ENCODE measurements at regions not wholly inside any gene's neighbourhood (a gene's known extent, or its start where the extent isn't known, plus 50 kb on each side); places are given as distances from the start of the nearest gene placed in this dataset.

GRCh38 chr12:40551466-40551865 is 140.8 kb upstream of the CNTN1 start:
- no peak for FAIRE-seq

DNA sequence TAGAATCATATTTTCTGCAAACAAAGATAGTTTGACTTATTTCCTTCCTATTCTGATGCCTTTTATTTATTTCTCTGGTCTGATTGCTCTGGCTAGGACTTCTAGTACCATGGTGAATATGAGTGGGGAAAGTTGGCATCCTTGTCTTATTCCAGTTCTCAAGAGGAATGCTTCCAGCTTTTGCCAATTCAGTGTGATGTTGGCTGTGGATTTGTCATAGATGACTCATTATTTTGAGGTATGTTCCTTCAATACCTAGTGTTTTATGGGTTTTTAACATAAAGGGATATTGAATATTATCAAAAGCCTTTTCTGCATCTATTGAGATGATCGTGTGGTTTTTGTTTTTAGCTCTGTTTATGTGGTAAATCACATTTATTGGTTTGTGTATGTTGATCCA is 139.4 kb upstream of the CNTN1 start:
- no peak for DNase-seq (ENCODE audit: extremely low spot score, insufficient read length, low read depth)
- FAIRE-seq = no peak

More at GRCh38 chr12:40551466-40551865, 140.8 kb upstream of the CNTN1 start:
- no peak for DNase-seq (ENCODE audit: extremely low spot score, insufficient read length, low read depth)

DNA sequence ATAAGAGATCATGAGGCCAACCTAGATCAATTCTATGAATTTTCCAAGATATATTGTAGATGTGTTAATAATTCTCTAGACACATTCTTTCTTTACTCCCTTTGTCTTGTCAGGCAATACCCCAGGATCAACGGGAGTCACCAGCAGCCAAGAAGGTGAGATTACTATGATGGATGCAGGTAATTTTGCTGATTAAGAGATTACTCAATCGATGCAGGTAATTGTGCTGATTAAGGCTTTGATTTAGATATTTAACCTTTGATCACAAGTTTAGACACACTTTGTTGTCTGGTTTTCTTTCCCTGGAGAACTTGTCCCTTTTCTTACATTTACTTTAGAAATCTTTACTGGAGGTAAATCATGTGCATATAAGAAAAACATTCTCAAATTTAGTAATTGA is 134.3 kb upstream of the CNTN1 start:
- no peak for DNase-seq (ENCODE audit: extremely low spot score, insufficient read length, low read depth)
- FAIRE-seq = no peak

DNA sequence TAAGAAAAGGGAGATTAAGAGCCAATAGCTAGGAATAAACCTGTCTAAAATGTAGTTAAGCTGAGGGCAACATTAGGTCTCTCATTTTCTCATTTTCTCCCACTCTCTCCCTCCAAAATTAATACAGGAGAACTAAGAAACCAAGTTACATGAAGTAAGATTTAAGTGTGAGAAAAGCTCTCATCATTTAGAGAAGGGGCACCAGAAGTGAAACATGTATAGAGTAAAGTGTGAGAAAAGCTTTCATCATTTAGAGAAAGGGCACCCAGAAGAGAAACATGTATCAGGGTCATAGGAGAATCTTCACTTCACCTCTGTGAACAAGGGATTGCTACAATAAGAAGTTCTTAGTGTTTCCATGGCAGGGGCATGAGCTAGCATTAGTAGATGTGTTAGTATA is 132.4 kb upstream of the CNTN1 start:
- FAIRE-seq (no peak), DNase-seq (ENCODE audit: extremely low spot score, insufficient read length, low read depth) (no peak)

DNA sequence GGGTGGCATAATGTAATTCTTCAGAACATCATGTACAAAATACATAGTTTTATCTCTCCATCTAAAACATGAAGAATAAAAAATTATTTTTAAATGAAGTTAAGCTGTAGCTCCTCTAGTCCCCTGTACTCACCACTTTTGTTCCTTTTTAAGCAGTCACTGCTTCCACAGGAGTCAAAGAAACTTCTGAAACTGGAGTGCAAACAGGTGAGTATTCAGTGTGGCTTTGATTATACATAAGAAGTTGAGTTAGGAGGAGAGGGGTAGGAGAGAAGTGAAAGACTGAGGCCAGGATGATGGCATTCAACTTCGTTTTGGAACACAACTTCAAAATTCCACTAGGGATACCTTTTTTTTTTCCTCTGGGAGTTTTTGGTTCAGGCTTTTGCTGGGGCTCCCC is 131.4 kb upstream of the CNTN1 start:
- FAIRE-seq (peak; percentile 47), DNase-seq (ENCODE audit: extremely low spot score, insufficient read length, low read depth) (no peak)

DNA sequence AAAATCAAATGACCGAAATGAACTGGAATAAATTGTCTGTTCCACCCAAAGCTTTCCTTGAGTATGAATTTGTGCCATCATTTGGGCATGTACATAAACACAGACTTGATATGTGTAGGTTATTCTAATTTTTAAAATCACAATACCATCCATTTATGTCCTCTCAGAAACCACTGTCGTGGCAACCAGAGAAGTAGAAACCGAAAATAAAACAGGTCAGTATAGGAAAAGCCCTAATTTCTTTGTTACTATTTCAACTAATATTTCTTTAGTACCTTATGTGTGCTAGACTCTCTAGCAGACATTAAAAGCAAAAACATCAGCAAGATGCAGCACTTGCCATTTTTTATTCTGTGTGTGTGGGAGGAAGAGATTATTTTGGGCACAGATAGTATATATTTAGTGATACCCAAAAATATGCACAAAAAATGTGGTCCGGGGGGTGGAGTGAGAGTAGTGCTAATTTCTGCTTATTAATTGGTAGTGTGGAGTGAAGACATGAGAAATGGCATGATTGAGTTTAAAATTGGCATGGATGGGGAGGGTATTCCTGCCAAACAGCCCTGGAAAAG is 130.8 kb upstream of the CNTN1 start:
- DNase-seq (ENCODE audit: extremely low spot score, insufficient read length, low read depth) = no peak
- no peak for FAIRE-seq

- DNase-seq (ENCODE audit: extremely low spot score, insufficient read length, low read depth) = no peak
- peak; percentile 15 for FAIRE-seq
These were observed 127.1 kb upstream of the CNTN1 start for GRCh38 chr12:40565029-40565633.

GRCh38 chr12:40566271-40566670 is 126.0 kb upstream of the CNTN1 start:
- FAIRE-seq (no peak), DNase-seq (ENCODE audit: extremely low spot score, insufficient read length, low read depth) (no peak)

- DNase-seq (ENCODE audit: extremely low spot score, insufficient read length, low read depth) = no peak
- FAIRE-seq = no peak
These were observed 122.5 kb upstream of the CNTN1 start for GRCh38 chr12:40569626-40570179.

- no peak for DNase-seq (ENCODE audit: extremely low spot score, insufficient read length, low read depth)
- no peak for FAIRE-seq
These were observed 119.2 kb upstream of the CNTN1 start for GRCh38 chr12:40573024-40573423.

DNA sequence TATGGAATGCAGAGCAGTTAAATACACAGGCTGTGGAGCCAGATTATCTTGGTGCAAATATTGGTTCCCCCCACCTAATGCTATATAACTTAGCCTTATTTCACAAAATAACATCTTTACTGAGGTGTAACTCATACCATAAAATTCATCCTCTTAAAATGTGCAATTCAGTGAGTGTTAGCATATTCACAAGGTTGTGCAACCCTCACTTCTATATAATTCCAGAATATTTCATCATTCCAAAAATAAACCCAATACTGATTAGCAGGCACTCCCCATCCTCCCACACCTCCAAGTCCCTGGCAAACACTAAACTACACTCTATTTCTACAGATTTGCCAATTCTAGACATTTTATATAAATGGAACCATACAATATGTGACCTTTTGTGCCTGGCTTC is 116.3 kb upstream of the CNTN1 start:
- FAIRE-seq (no peak), DNase-seq (ENCODE audit: extremely low spot score, insufficient read length, low read depth) (no peak)

DNA sequence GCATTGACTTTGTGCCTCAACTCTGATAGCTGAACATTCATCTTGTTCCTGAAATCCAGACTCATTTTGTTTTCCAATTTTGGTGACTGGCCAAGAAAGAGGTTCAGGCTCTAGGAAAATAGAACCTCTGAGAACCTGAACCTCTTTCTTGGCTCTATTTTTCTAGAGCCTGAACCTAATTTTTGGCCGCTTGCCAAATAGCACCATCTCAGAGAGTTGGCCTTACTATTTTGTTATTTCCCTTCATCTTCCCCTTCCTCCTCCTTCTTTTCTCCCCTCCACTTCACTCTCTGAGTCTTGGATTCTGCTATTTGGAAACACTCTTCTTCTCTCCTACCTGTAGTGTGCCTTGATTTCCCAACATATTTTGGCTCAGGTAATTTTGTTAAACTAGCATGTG is 114.4 kb upstream of the CNTN1 start:
- DNase-seq (ENCODE audit: extremely low spot score, insufficient read length, low read depth) (no peak), FAIRE-seq (no peak)

GRCh38 chr12:40579687-40580086 is 112.6 kb upstream of the CNTN1 start:
- no peak for DNase-seq (ENCODE audit: extremely low spot score, insufficient read length, low read depth)
- no peak for FAIRE-seq

GRCh38 chr12:40580346-40580745 is 111.9 kb upstream of the CNTN1 start:
- no peak for FAIRE-seq
- DNase-seq (ENCODE audit: extremely low spot score, insufficient read length, low read depth) = no peak

GRCh38 chr12:40581889-40582288 is 110.3 kb upstream of the CNTN1 start:
- no peak for FAIRE-seq

DNA sequence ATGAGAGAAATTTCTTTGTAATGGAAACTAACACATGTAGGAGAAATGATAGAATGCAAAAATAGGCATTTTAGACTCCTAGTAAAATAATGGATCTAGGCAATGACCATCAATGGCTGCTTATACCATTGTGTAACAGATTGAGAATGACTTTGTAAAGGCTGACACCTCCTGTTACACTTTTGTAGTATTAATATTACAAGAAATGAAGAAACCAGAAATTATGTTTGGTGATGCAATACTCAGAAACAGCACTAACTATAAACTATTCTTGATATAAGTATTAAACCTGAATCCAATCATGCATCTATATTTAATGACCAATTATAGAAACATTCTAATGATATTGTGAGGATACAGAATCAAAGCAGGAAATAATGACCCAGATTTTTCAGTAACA is 108.5 kb upstream of the CNTN1 start:
- FAIRE-seq = no peak
- DNase-seq (ENCODE audit: extremely low spot score, insufficient read length, low read depth) = no peak

More at GRCh38 chr12:40581889-40582288, 110.3 kb upstream of the CNTN1 start:
- DNase-seq (ENCODE audit: extremely low spot score, insufficient read length, low read depth) = no peak

DNA sequence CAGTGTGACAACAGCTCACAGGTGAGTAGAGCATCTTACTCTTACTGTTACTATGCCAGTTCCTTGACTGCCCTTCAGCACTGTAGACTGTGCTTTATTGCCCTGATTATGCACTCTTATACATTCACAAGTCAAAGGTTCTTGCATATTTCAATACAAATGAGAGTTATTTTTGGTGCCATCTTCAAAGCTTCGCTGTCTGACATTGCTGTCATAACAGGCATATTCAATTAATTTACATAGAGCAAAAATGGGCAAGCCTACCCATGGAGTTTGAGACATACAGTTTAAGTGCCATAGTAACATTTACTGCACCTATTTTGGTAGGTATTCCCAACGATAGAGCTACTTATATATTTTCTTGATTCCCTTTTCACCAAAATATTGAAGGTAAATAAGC is 107.5 kb upstream of the CNTN1 start:
- DNase-seq (ENCODE audit: extremely low spot score, insufficient read length, low read depth) (no peak), FAIRE-seq (no peak)

- no peak for FAIRE-seq
- no peak for DNase-seq (ENCODE audit: extremely low spot score, insufficient read length, low read depth)
These were observed 105.4 kb upstream of the CNTN1 start for GRCh38 chr12:40586823-40587222.

DNA sequence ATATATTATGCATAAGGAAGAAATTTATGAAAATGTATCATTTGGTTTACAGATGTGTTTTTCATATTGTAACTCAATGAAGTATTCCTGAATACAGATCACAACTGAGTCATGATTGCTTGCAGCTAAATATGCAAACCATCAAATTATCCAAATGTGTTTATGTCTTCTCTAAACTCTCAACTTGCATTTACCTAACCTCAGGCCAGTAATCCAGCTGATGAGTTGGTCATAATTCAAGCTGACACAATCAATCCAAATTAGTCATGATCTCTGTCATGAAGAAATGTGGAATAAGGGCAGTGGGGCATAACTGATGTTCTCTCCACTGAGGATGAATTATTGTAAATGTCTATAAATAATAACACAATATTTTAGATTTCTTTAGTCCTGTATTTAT is 104.8 kb upstream of the CNTN1 start:
- DNase-seq (ENCODE audit: extremely low spot score, insufficient read length, low read depth) = no peak
- FAIRE-seq = no peak

- DNase-seq (ENCODE audit: extremely low spot score, insufficient read length, low read depth) = no peak
- no peak for FAIRE-seq
These were observed 104.3 kb upstream of the CNTN1 start for GRCh38 chr12:40587970-40588369.

GRCh38 chr12:40597133-40597532 is 95.1 kb upstream of the CNTN1 start:
- DNase-seq (ENCODE audit: extremely low spot score, insufficient read length, low read depth) (no peak), FAIRE-seq (no peak)

DNA sequence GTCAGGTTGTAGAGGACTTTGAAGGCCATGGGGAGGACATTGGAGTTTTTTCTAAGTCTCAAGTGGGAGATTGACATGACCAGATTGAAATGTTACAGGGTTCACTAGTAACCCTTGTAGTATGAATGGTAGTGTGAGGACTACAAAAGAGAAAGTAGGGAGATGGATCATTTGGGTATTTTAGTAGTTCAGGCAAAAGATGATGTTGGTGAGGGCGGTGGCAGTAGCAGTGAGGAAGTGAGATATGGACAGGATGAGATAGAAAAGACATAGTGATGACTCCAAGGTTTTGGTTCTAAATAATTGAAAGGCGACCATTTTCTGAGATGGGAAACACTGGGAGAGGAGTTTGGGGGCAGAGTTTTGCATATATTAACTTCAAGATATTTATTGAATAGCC is 94.2 kb upstream of the CNTN1 start:
- DNase-seq (ENCODE audit: extremely low spot score, insufficient read length, low read depth) (no peak), FAIRE-seq (no peak)

Measured in GM18507 (cell line).